ENCODE measurements at regions not wholly inside any gene's neighbourhood (a gene's known extent, or its start where the extent isn't known, plus 50 kb on each side); places are given as distances from the start of the nearest gene placed in this dataset.

DNA sequence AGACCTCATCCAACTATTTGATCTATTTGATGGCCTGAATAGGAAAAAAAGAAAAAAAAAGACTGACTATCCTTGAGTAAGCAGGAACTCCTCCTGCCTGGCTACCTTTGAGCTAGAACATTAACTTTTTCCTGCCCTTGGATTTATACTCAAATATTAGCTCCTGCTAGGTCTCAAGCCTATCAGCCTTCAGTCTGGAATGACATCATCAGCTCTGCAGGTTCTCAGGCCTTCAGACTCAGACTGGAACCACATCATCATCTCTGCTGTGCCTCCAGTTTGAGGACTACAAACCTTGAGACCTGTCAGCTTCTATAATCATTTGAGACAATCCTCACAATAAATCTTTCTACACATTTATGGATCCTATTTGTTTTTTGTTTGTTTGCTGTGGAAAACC lies 754.0 kb upstream of the SLIT2 start:
- H3K4me2 ChIP-seq (ENCODE audit: low read length): no peak overlapping the region
- no peak overlapping the region for H2BK5ac ChIP-seq (ENCODE audit: low read depth, low read length, poor library complexity)

GRCh38 chr4:19496756-19497155 lies 754.9 kb upstream of the SLIT2 start:
- no peak overlapping the region for H3K4me2 ChIP-seq (ENCODE audit: low read length)
- H3K4me3 ChIP-seq (ENCODE audit: low read depth, low read length): no peak overlapping the region
- no CpG with 5 or more reads among the region's 2 CpGs for WGBS (ENCODE audit: extremely low coverage, insufficient coverage, insufficient read length)
- H4K8ac ChIP-seq (ENCODE audit: low read depth, low read length): no peak overlapping the region
- no peak overlapping the region for H3K23ac ChIP-seq (ENCODE audit: low read length)
- H2BK12ac ChIP-seq (ENCODE audit: low read length): no peak overlapping the region
- no peaks in the 10 kb centered on the region for H3K27me3 ChIP-seq (ENCODE audit: insufficient read depth, low read length)
- H4K91ac ChIP-seq (ENCODE audit: low read depth, low read length): no peak overlapping the region
- no peaks in the 10 kb centered on the region for H3K79me2 ChIP-seq (ENCODE audit: control insufficient read depth, insufficient read depth, low read length, poor library complexity)
- H2BK5ac ChIP-seq (ENCODE audit: low read depth, low read length, poor library complexity): no peak overlapping the region
- H3K9ac ChIP-seq (ENCODE audit: low read length): no peak overlapping the region
- H3K36me3 ChIP-seq (ENCODE audit: control insufficient read depth in 1 of 2, insufficient read depth in 2 of 2, low read length in 2 of 2): no peaks in the 10 kb centered on the region
- no peak for DNase-seq
- no peak overlapping the region for H4K12ac ChIP-seq (ENCODE audit: low read depth, low read length)
- no peaks in the 10 kb centered on the region for H3K9me3 ChIP-seq (ENCODE audit: insufficient read depth, low read depth, low read length)
- no peak overlapping the region for H2AFZ ChIP-seq (ENCODE audit: insufficient read depth, low read length, poor library complexity)
- H2BK120ac ChIP-seq (ENCODE audit: insufficient read depth, low read length, poor library complexity): no peak overlapping the region
- H3K14ac ChIP-seq (ENCODE audit: low read length): no peak overlapping the region
- no peak overlapping the region for H3K18ac ChIP-seq (ENCODE audit: low read length)
- no peak overlapping the region for H2AK5ac ChIP-seq (ENCODE audit: low read length)
- no peaks in the 10 kb centered on the region for H3K4me1 ChIP-seq (ENCODE audit: control insufficient read depth in 1 of 2, insufficient read depth in 2 of 2, low read length in 2 of 2)
- no peak overlapping the region for H3K27ac ChIP-seq (ENCODE audit: low read depth, low read length)
- no peak overlapping the region for H3K4ac ChIP-seq (ENCODE audit: low read depth, low read length)
- no peaks in the 10 kb centered on the region for H3K79me1 ChIP-seq (ENCODE audit: low read length)

More for the DNA sequence above, 754.0 kb upstream of the SLIT2 start:
- Histone ChIP-seq H3K23ac (ENCODE audit: low read length) (no peak overlapping the region), H3K4me1 (ENCODE audit: control insufficient read depth in 1 of 2, insufficient read depth in 2 of 2, low read length in 2 of 2) (no peaks in the 10 kb centered on the region), H3K9ac (ENCODE audit: low read length) (no peak overlapping the region), H2AK5ac (ENCODE audit: low read length) (no peak overlapping the region), H3K79me2 (ENCODE audit: control insufficient read depth, insufficient read depth, low read length, poor library complexity) (no peaks in the 10 kb centered on the region), H4K91ac (ENCODE audit: low read depth, low read length) (no peak overlapping the region), H2BK120ac (ENCODE audit: insufficient read depth, low read length, poor library complexity) (no peak overlapping the region), H3K14ac (ENCODE audit: low read length) (no peak overlapping the region), H3K4ac (ENCODE audit: low read depth, low read length) (no peak overlapping the region), H3K4me3 (ENCODE audit: low read depth, low read length) (no peak overlapping the region), H3K36me3 (ENCODE audit: control insufficient read depth in 1 of 2, insufficient read depth in 2 of 2, low read length in 2 of 2) (no peaks in the 10 kb centered on the region), H3K9me3 (ENCODE audit: insufficient read depth, low read depth, low read length) (no peaks in the 10 kb centered on the region), H3K27ac (ENCODE audit: low read depth, low read length) (no peak overlapping the region), H3K27me3 (ENCODE audit: insufficient read depth, low read length) (no peaks in the 10 kb centered on the region), H3K18ac (ENCODE audit: low read length) (no peak overlapping the region), H3K79me1 (ENCODE audit: low read length) (no peaks in the 10 kb centered on the region), H2AFZ (ENCODE audit: insufficient read depth, low read length, poor library complexity) (no peak overlapping the region), H4K8ac (ENCODE audit: low read depth, low read length) (no peak overlapping the region), H2BK12ac (ENCODE audit: low read length) (no peak overlapping the region), H4K12ac (ENCODE audit: low read depth, low read length) (no peak overlapping the region)
- DNase-seq: no peak

DNA sequence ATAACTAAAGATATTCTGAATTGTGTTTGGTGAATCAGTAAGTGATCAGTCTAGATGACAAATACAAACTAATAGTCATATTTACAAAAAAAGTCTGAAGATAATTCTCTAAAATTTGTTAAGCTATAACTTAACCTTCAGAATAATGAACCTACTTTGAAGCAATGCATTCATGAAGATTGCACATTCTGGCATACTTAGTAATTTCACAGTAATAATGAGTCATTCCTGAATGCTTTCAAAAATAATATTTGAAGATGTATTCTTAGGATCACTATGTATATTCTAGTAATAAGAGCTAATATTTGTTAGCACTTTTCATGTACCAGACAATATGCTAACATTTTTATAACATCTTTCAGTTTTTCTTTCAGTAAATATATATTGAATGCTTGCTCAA lies 756.7 kb upstream of the SLIT2 start:
- no peak overlapping the region for H3K4me3 ChIP-seq (ENCODE audit: low read depth, low read length)
- no peak overlapping the region for H3K9ac ChIP-seq (ENCODE audit: low read length)
- no peak overlapping the region for H4K8ac ChIP-seq (ENCODE audit: low read depth, low read length)
- no peak overlapping the region for H3K23ac ChIP-seq (ENCODE audit: low read length)
- H4K12ac ChIP-seq (ENCODE audit: low read depth, low read length): no peak overlapping the region
- no peak overlapping the region for H2AFZ ChIP-seq (ENCODE audit: insufficient read depth, low read length, poor library complexity)
- no peak overlapping the region for H2AK5ac ChIP-seq (ENCODE audit: low read length)
- no peak overlapping the region for H3K18ac ChIP-seq (ENCODE audit: low read length)
- H3K4me1 ChIP-seq (ENCODE audit: control insufficient read depth in 1 of 2, insufficient read depth in 2 of 2, low read length in 2 of 2): no peaks in the 10 kb centered on the region
- H2BK12ac ChIP-seq (ENCODE audit: low read length): no peak overlapping the region
- H3K4ac ChIP-seq (ENCODE audit: low read depth, low read length): no peak overlapping the region
- no peaks in the 10 kb centered on the region for H3K79me2 ChIP-seq (ENCODE audit: control insufficient read depth, insufficient read depth, low read length, poor library complexity)
- no peak for DNase-seq
- no peak overlapping the region for H3K27ac ChIP-seq (ENCODE audit: low read depth, low read length)
- H3K27me3 ChIP-seq (ENCODE audit: insufficient read depth, low read length): no peaks in the 10 kb centered on the region
- no peaks in the 10 kb centered on the region for H3K9me3 ChIP-seq (ENCODE audit: insufficient read depth, low read depth, low read length)
- H3K4me2 ChIP-seq (ENCODE audit: low read length): no peak overlapping the region
- H4K91ac ChIP-seq (ENCODE audit: low read depth, low read length): no peak overlapping the region
- H2BK5ac ChIP-seq (ENCODE audit: low read depth, low read length, poor library complexity): no peak overlapping the region
- no peak overlapping the region for H3K14ac ChIP-seq (ENCODE audit: low read length)
- no peak overlapping the region for H2BK120ac ChIP-seq (ENCODE audit: insufficient read depth, low read length, poor library complexity)
- no peaks in the 10 kb centered on the region for H3K36me3 ChIP-seq (ENCODE audit: control insufficient read depth in 1 of 2, insufficient read depth in 2 of 2, low read length in 2 of 2)
- H3K79me1 ChIP-seq (ENCODE audit: low read length): no peaks in the 10 kb centered on the region

DNA sequence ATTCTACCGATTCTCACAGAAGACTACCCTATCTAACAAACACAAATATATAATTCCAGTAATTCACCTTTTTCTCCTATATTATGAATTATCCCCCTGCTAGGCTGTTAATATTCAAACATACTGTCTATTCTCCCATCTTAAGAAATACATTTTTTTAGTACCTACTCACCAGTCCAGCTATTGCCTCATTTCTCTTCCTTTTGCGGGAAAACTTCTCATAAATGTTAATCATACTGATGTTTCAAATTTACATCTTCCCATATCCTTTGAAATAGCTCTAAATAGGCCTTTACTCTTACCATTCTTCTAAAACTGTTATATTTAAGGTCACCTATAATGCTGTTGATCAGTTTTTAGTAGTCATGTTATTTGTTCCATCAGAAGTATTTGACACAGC lies 759.1 kb upstream of the SLIT2 start:
- Histone ChIP-seq H3K14ac (ENCODE audit: low read length) (no peak overlapping the region), H2BK5ac (ENCODE audit: low read depth, low read length, poor library complexity) (no peak overlapping the region), H3K18ac (ENCODE audit: low read length) (no peak overlapping the region), H3K27me3 (ENCODE audit: insufficient read depth, low read length) (no peaks in the 10 kb centered on the region), H4K91ac (ENCODE audit: low read depth, low read length) (no peak overlapping the region), H3K27ac (ENCODE audit: low read depth, low read length) (no peak overlapping the region), H4K12ac (ENCODE audit: low read depth, low read length) (no peak overlapping the region), H3K4me1 (ENCODE audit: control insufficient read depth in 1 of 2, insufficient read depth in 2 of 2, low read length in 2 of 2) (no peaks in the 10 kb centered on the region), H3K79me1 (ENCODE audit: low read length) (no peaks in the 10 kb centered on the region), H3K4ac (ENCODE audit: low read depth, low read length) (no peak overlapping the region), H3K23ac (ENCODE audit: low read length) (no peak overlapping the region), H2BK12ac (ENCODE audit: low read length) (no peak overlapping the region), H3K79me2 (ENCODE audit: control insufficient read depth, insufficient read depth, low read length, poor library complexity) (no peaks in the 10 kb centered on the region), H3K4me2 (ENCODE audit: low read length) (no peak overlapping the region), H3K36me3 (ENCODE audit: control insufficient read depth in 1 of 2, insufficient read depth in 2 of 2, low read length in 2 of 2) (no peaks in the 10 kb centered on the region), H2AFZ (ENCODE audit: insufficient read depth, low read length, poor library complexity) (no peak overlapping the region), H3K9me3 (ENCODE audit: insufficient read depth, low read depth, low read length) (no peaks in the 10 kb centered on the region), H2AK5ac (ENCODE audit: low read length) (no peak overlapping the region), H3K9ac (ENCODE audit: low read length) (no peak overlapping the region), H2BK120ac (ENCODE audit: insufficient read depth, low read length, poor library complexity) (no peak overlapping the region), H3K4me3 (ENCODE audit: low read depth, low read length) (no peak overlapping the region), H4K8ac (ENCODE audit: low read depth, low read length) (no peak overlapping the region)
- peak in 1 of 2 donors; percentile 30 for DNase-seq
- WGBS (ENCODE audit: extremely low coverage, insufficient coverage, insufficient read length): 100% methylated on average over 1 of the region's 2 CpGs

GRCh38 chr4:19486400-19486799 lies 765.3 kb upstream of the SLIT2 start:
- peak in 1 of 2 donors; percentile 53 for DNase-seq
- H3K4ac ChIP-seq (ENCODE audit: low read depth, low read length): no peak overlapping the region
- no peak overlapping the region for H2AK5ac ChIP-seq (ENCODE audit: low read length)
- H3K79me2 ChIP-seq (ENCODE audit: control insufficient read depth, insufficient read depth, low read length, poor library complexity): no peaks in the 10 kb centered on the region
- H4K91ac ChIP-seq (ENCODE audit: low read depth, low read length): no peak overlapping the region
- no peak overlapping the region for H2AFZ ChIP-seq (ENCODE audit: insufficient read depth, low read length, poor library complexity)
- H3K36me3 ChIP-seq (ENCODE audit: control insufficient read depth in 1 of 2, insufficient read depth in 2 of 2, low read length in 2 of 2): no peaks in the 10 kb centered on the region
- H3K18ac ChIP-seq (ENCODE audit: low read length): no peak overlapping the region
- H3K23ac ChIP-seq (ENCODE audit: low read length): no peak overlapping the region
- no peak overlapping the region for H3K4me2 ChIP-seq (ENCODE audit: low read length)
- no peak overlapping the region for H2BK120ac ChIP-seq (ENCODE audit: insufficient read depth, low read length, poor library complexity)
- H4K12ac ChIP-seq (ENCODE audit: low read depth, low read length): no peak overlapping the region
- no peaks in the 10 kb centered on the region for H3K79me1 ChIP-seq (ENCODE audit: low read length)
- no peak overlapping the region for H3K4me3 ChIP-seq (ENCODE audit: low read depth, low read length)
- H2BK5ac ChIP-seq (ENCODE audit: low read depth, low read length, poor library complexity): no peak overlapping the region
- WGBS (ENCODE audit: extremely low coverage, insufficient coverage, insufficient read length): no CpG with 5 or more reads among the region's 3 CpGs
- H3K14ac ChIP-seq (ENCODE audit: low read length): no peak overlapping the region
- H3K9ac ChIP-seq (ENCODE audit: low read length): no peak overlapping the region
- H4K8ac ChIP-seq (ENCODE audit: low read depth, low read length): no peak overlapping the region
- H3K27me3 ChIP-seq (ENCODE audit: insufficient read depth, low read length): no peaks in the 10 kb centered on the region
- no peak overlapping the region for H3K27ac ChIP-seq (ENCODE audit: low read depth, low read length)
- no peaks in the 10 kb centered on the region for H3K4me1 ChIP-seq (ENCODE audit: control insufficient read depth in 1 of 2, insufficient read depth in 2 of 2, low read length in 2 of 2)
- H3K9me3 ChIP-seq (ENCODE audit: insufficient read depth, low read depth, low read length): no peaks in the 10 kb centered on the region
- H2BK12ac ChIP-seq (ENCODE audit: low read length): no peak overlapping the region
